Liver (tissue), 7 donors: ENCODE measurements at regions not wholly inside any gene's neighbourhood (a gene's known extent, or its start where the extent isn't known, plus 50 kb on each side); places are given as distances from the start of the nearest gene placed in this dataset.
"Not testable (repeated sequence)": the region's sequence is repeated elsewhere in the genome, so short reads cannot be mapped to it uniquely, and the experiment has no call there.

Source experiments
- DNase-seq: peaks from one replicate; pipeline ENCODE4 v3.0.0-alpha.2; 2017; ENCODE audit warnings: low spot score
- H3K27ac ChIP-seq, 2 donors: one replicate each; pipeline ENCODE4 v1.7.0; 2013; ENCODE audit warnings: inconsistent platforms in 2 of 2, low read length in 2 of 2, control low read depth in 1 of 2, low read depth in 1 of 2, mild to moderate bottlenecking in 1 of 2
- H3K27me3 ChIP-seq, 4 donors: one replicate each; pipeline versions ENCODE4 v1.6.1 to v1.7.0; 2013; ENCODE audit warnings: low read length in 3 of 4, inconsistent platforms in 1 of 4, mild to moderate bottlenecking in 1 of 4, moderate library complexity in 1 of 4; ENCODE audit not compliant: control insufficient read depth in 4 of 4, insufficient read depth in 4 of 4
- H3K36me3 ChIP-seq, 4 donors: one replicate each; pipeline versions ENCODE4 v1.6.1 to v1.7.0; 2013; ENCODE audit warnings: low read length in 3 of 4, mild to moderate bottlenecking in 3 of 4, low read depth in 1 of 4, moderate library complexity in 1 of 4; ENCODE audit not compliant: control insufficient read depth in 4 of 4, insufficient read depth in 3 of 4
- H3K4me1 ChIP-seq, 4 donors: one replicate each; pipeline versions ENCODE4 v1.6.1 to v1.7.0; 2013; ENCODE audit warnings: low read length in 3 of 4, mild to moderate bottlenecking in 3 of 4, moderate library complexity in 1 of 4; ENCODE audit not compliant: control insufficient read depth in 4 of 4, insufficient read depth in 4 of 4
- H3K4me3 ChIP-seq, 3 donors: one replicate each; pipeline versions ENCODE4 v1.6.1 to v1.7.0; 2013; ENCODE audit warnings: low read length in 3 of 3, control low read depth in 1 of 3, low read depth in 1 of 3, mild to moderate bottlenecking in 1 of 3
- H3K9ac ChIP-seq, 2 donors: one replicate each; pipeline ENCODE4 v1.7.0; 2013; ENCODE audit warnings: low read length in 2 of 2, mild to moderate bottlenecking in 2 of 2, moderate library complexity in 2 of 2, control low read depth in 1 of 2, low read depth in 1 of 2
- H3K9me3 ChIP-seq, 4 donors: one replicate each; pipeline versions ENCODE4 v1.6.1 to v1.7.0; 2013; ENCODE audit warnings: low read length in 3 of 4; ENCODE audit not compliant: control insufficient read depth in 4 of 4
- EGR1 ChIP-seq, 2 donors: IDR thresholded peaks; 2 replicates each; pipeline ENCODE4 v1.6.1; 2016 to 2018; ENCODE audit warnings: antibody characterized with exemption in 2 of 2, low read depth in 2 of 2
- FOXA1 ChIP-seq: IDR thresholded peaks from 2 replicates; pipeline ENCODE4 v1.6.1; 2016; ENCODE audit warnings: antibody characterized with exemption
- FOXA2 ChIP-seq: IDR thresholded peaks from 2 replicates; pipeline ENCODE4 v1.6.1; 2016; ENCODE audit warnings: antibody characterized with exemption
- GABPA ChIP-seq, 2 donors: IDR thresholded peaks in 1 of 2; conservative IDR thresholded peaks in 1 of 2; 2 replicates each; pipeline ENCODE4 v1.6.1; 2016; ENCODE audit warnings: antibody characterized with exemption in 2 of 2, mild to moderate bottlenecking in 1 of 2, moderate library complexity in 1 of 2
- HNF4A ChIP-seq, 2 donors: conservative IDR thresholded peaks; 2 replicates each; pipeline ENCODE4 v1.6.1; 2016; ENCODE audit warnings: antibody characterized with exemption in 2 of 2, mild to moderate bottlenecking in 2 of 2
- HNF4G ChIP-seq: IDR thresholded peaks from 2 replicates; pipeline ENCODE4 v1.6.1; 2016; ENCODE audit warnings: antibody characterized with exemption
- NR2F2 ChIP-seq: IDR thresholded peaks from 2 replicates; pipeline ENCODE4 v1.6.1; 2016; ENCODE audit warnings: antibody characterized with exemption
- TAF1 ChIP-seq: conservative IDR thresholded peaks from 2 replicates; pipeline ENCODE4 v1.6.1; 2016; ENCODE audit warnings: antibody characterized with exemption, mild to moderate bottlenecking
- YY1 ChIP-seq: IDR thresholded peaks from 2 replicates; pipeline ENCODE4 v1.6.1; 2016; ENCODE audit warnings: antibody characterized with exemption, mild to moderate bottlenecking
- WGBS: extraction: QIAGEN DNeasy Blood & Tissue Kit; methylation state at CpG from one replicate; pipeline ENCODE4 v1.1.7; 2013; 5-methylcytosine and 5-hydroxymethylcytosine counted together
- TF ChIP-seq, protein P1 (sequence below): IDR thresholded peaks from 2 replicates; pipeline ENCODE4 v1.6.1; 2016; ENCODE audit warnings: antibody characterized with exemption
- TF ChIP-seq, protein P2 (sequence below): IDR thresholded peaks from 2 replicates; pipeline ENCODE4 v1.6.1; 2016; ENCODE audit warnings: antibody characterized with exemption, mild to moderate bottlenecking
- TF ChIP-seq, protein P3 (sequence below): IDR thresholded peaks from 2 replicates; pipeline ENCODE4 v1.6.1; 2016; ENCODE audit warnings: antibody characterized with exemption
- donor health status: healthy.
- donor health status: healthy.
- donor health status: healthy.
- donor health status: healthy.

GRCh38 chr5:91776249-91776648, 393.1 kb upstream of the ARRDC3 start:
- no peaks in the 10 kb centered on the region for H3K4me1 ChIP-seq

DNA sequence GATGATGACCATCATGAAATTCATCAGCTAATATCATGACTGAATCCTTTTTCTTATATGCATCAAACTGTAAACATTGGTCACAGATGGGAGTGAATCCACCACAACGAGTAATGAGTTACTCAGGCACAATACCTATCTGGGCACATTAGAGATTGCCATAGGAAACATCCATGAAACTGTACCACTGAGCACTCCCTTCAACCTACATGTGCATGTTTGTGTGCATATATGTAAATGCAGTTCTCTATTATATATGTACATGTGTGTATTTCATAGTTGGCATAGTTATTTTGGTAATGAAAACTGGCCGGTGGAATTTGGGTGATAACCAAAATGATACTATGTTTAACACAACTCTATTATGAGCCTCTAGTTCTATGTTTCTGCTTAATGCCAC, 387.3 kb upstream of the ARRDC3 start:
- Histone ChIP-seq H3K27ac (no peak overlapping the region), H3K4me3 (no peak overlapping the region), H3K27me3 (no peaks in the 10 kb centered on the region), H3K4me1 (no peaks in the 10 kb centered on the region), H3K9ac (no peak overlapping the region), H3K36me3 (no peaks in the 10 kb centered on the region), H3K9me3 (no peaks in the 10 kb centered on the region)
- DNase-seq = no peak
- 83% methylated on average over 2 of the region's 2 CpGs for WGBS
- TF ChIP-seq, protein P1, sequence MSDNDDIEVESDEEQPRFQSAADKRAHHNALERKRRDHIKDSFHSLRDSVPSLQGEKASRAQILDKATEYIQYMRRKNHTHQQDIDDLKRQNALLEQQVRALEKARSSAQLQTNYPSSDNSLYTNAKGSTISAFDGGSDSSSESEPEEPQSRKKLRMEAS = no peak
- no peak for TF ChIP-seq HNF4G
- no peak for TF ChIP-seq FOXA2
- no peak for TF ChIP-seq HNF4A (conservative IDR thresholded peaks at IDR 0.05)
- TF ChIP-seq FOXA1 = no peak
- TF ChIP-seq, protein P2, sequence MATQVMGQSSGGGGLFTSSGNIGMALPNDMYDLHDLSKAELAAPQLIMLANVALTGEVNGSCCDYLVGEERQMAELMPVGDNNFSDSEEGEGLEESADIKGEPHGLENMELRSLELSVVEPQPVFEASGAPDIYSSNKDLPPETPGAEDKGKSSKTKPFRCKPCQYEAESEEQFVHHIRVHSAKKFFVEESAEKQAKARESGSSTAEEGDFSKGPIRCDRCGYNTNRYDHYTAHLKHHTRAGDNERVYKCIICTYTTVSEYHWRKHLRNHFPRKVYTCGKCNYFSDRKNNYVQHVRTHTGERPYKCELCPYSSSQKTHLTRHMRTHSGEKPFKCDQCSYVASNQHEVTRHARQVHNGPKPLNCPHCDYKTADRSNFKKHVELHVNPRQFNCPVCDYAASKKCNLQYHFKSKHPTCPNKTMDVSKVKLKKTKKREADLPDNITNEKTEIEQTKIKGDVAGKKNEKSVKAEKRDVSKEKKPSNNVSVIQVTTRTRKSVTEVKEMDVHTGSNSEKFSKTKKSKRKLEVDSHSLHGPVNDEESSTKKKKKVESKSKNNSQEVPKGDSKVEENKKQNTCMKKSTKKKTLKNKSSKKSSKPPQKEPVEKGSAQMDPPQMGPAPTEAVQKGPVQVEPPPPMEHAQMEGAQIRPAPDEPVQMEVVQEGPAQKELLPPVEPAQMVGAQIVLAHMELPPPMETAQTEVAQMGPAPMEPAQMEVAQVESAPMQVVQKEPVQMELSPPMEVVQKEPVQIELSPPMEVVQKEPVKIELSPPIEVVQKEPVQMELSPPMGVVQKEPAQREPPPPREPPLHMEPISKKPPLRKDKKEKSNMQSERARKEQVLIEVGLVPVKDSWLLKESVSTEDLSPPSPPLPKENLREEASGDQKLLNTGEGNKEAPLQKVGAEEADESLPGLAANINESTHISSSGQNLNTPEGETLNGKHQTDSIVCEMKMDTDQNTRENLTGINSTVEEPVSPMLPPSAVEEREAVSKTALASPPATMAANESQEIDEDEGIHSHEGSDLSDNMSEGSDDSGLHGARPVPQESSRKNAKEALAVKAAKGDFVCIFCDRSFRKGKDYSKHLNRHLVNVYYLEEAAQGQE = no peak
- no peak for TF ChIP-seq EGR1 (IDR thresholded peaks at IDR 0.05; ENCODE audit: low read depth in 2 of 2)
- no peak for TF ChIP-seq YY1
- no peak for TF ChIP-seq TAF1
- no peak for TF ChIP-seq NR2F2
- no peak for TF ChIP-seq GABPA (IDR thresholded peaks at IDR 0.05 in 1 of 2, conservative IDR thresholded peaks at IDR 0.05 in 1 of 2)

More at GRCh38 chr5:91776249-91776648, 393.1 kb upstream of the ARRDC3 start:
- Histone ChIP-seq H3K9ac (no peak overlapping the region), H3K27me3 (no peaks in the 10 kb centered on the region), H3K9me3 (no peaks in the 10 kb centered on the region), H3K27ac (no peak overlapping the region), H3K4me3 (no peak overlapping the region), H3K36me3 (no peaks in the 10 kb centered on the region)
- TF ChIP-seq EGR1 (IDR thresholded peaks at IDR 0.05; ENCODE audit: low read depth in 2 of 2) (no peak), FOXA2 (no peak), TAF1 (no peak)
- TF ChIP-seq, protein P3, sequence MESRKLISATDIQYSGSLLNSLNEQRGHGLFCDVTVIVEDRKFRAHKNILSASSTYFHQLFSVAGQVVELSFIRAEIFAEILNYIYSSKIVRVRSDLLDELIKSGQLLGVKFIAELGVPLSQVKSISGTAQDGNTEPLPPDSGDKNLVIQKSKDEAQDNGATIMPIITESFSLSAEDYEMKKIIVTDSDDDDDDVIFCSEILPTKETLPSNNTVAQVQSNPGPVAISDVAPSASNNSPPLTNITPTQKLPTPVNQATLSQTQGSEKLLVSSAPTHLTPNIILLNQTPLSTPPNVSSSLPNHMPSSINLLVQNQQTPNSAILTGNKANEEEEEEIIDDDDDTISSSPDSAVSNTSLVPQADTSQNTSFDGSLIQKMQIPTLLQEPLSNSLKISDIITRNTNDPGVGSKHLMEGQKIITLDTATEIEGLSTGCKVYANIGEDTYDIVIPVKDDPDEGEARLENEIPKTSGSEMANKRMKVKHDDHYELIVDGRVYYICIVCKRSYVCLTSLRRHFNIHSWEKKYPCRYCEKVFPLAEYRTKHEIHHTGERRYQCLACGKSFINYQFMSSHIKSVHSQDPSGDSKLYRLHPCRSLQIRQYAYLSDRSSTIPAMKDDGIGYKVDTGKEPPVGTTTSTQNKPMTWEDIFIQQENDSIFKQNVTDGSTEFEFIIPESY = no peak
- DNase-seq = no peak
- 65% methylated on average over 2 of the region's 2 CpGs for WGBS

DNA sequence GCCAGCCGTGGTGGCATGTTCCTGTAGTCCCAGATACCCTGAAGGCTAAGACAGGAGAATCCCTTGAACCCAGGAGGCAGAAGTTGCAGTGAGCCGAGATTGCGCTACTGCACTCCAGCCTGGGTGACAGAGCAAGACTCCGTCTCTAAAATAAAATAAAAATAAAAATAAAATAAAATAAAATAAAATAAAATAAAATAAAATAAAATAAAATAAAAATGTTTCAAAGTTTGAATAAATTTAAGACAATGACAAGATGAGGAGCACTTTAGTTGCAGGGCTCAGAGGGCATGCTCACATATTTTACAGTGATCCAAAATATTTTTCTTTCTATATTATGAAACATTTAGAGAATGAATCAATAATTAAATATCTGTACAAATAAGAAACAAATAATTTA, 374.3 kb upstream of the ARRDC3 start:
- H3K27me3 ChIP-seq, H3K4me1 ChIP-seq, H3K36me3 ChIP-seq, H3K4me3 ChIP-seq, H3K9me3 ChIP-seq, H3K9ac ChIP-seq, DNase-seq, H3K27ac ChIP-seq: not testable (repeated sequence)
- WGBS = 90% methylated on average over 4 of the region's 4 CpGs
